ENCODE measurements at regions not wholly inside any gene's neighbourhood (a gene's known extent, or its start where the extent isn't known, plus 50 kb on each side); places are given as distances from the start of the nearest gene placed in this dataset.

DNA sequence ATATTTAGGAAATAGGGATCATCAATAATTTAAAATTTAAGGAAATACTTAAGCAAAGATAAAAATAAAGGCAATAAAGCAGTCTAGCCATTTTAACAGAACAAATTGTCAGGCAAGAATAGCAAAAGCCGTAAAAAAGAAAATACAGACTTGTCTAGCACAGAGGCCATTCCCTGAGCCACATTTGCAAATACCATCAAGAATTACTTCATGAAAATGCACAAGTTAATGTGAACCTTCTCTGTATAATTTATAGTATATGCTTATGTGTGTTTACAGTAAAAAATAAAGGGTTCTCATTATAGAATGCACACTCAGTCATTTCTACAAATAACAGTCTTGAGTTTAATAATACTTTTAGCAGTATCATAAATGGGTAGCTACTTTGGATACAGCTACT lies 505.9 kb upstream of the CPEB2 start (continued):
- TF ChIP-seq, protein P1, sequence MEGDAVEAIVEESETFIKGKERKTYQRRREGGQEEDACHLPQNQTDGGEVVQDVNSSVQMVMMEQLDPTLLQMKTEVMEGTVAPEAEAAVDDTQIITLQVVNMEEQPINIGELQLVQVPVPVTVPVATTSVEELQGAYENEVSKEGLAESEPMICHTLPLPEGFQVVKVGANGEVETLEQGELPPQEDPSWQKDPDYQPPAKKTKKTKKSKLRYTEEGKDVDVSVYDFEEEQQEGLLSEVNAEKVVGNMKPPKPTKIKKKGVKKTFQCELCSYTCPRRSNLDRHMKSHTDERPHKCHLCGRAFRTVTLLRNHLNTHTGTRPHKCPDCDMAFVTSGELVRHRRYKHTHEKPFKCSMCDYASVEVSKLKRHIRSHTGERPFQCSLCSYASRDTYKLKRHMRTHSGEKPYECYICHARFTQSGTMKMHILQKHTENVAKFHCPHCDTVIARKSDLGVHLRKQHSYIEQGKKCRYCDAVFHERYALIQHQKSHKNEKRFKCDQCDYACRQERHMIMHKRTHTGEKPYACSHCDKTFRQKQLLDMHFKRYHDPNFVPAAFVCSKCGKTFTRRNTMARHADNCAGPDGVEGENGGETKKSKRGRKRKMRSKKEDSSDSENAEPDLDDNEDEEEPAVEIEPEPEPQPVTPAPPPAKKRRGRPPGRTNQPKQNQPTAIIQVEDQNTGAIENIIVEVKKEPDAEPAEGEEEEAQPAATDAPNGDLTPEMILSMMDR (conservative IDR thresholded peaks at IDR 0.05; ENCODE audit: low read depth in 2 of 2), result no peak

GRCh38 chr4:14496969-14497368 lies 505.3 kb upstream of the CPEB2 start:
- no peak overlapping the region for H3K4me3 Mint-ChIP-seq
- TF ChIP-seq JUNB (IDR thresholded peaks at IDR 0.05; ENCODE audit: unreplicated experiment), result no peak
- no peak for TF ChIP-seq ZNF331 (CRISPR knock-in tag; IDR thresholded peaks at IDR 0.05; ENCODE audit: low read depth)
- no peak for TF ChIP-seq CREB1 (CRISPR knock-in tag; IDR thresholded peaks at IDR 0.05; ENCODE audit: low read depth)
- TF ChIP-seq EZH2 (IDR thresholded peaks at IDR 0.05; ENCODE audit: low read depth, unreplicated experiment), result no peak
- no peak for TF ChIP-seq NANOG (IDR thresholded peaks at IDR 0.05; ENCODE audit: borderline replicate concordance)
- no peak for TF ChIP-seq ZNF114 (CRISPR knock-in tag; IDR thresholded peaks at IDR 0.05)
- no peak for TF ChIP-seq POLR2AphosphoS5 (IDR thresholded peaks at IDR 0.05; ENCODE audit: low read depth)
- TF ChIP-seq REST (IDR thresholded peaks at IDR 0.05; ENCODE audit: unreplicated experiment), result no peak
- TF ChIP-seq STAT1 (IDR thresholded peaks at IDR 0.05; ENCODE audit: unreplicated experiment), result no peak
- TF ChIP-seq ZNF462 (CRISPR knock-in tag; IDR thresholded peaks at IDR 0.05), result no peak
- TF ChIP-seq, protein P2, sequence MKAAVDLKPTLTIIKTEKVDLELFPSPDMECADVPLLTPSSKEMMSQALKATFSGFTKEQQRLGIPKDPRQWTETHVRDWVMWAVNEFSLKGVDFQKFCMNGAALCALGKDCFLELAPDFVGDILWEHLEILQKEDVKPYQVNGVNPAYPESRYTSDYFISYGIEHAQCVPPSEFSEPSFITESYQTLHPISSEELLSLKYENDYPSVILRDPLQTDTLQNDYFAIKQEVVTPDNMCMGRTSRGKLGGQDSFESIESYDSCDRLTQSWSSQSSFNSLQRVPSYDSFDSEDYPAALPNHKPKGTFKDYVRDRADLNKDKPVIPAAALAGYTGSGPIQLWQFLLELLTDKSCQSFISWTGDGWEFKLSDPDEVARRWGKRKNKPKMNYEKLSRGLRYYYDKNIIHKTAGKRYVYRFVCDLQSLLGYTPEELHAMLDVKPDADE (IDR thresholded peaks at IDR 0.05), result no peak
- TF ChIP-seq EZH2phosphoT487 (IDR thresholded peaks at IDR 0.05; ENCODE audit: unreplicated experiment), result no peak

More at GRCh38 chr4:14496969-14497368, 505.3 kb upstream of the CPEB2 start:
- ATAC-seq, result no peak
- Histone ChIP-seq H3K4me2 (no peak overlapping the region), H3K4me3 (no peak overlapping the region), H3F3A (replicated peaks; ENCODE audit: low read depth) (no peaks in the 10 kb centered on the region), H3K9me2 (ENCODE audit: insufficient read depth) (0 out of 2 replicates have a peak, but pooled peaks cover 3% of the 10 kb centered on the region), H4K20me1 (replicated peaks; ENCODE audit: insufficient read depth) (no peaks in the 10 kb centered on the region), H2AFZ (no peak overlapping the region), H3K36me3 (ENCODE audit: insufficient read depth) (no peaks in the 10 kb centered on the region), H3K79me2 (replicated peaks; ENCODE audit: insufficient read depth) (no peaks in the 10 kb centered on the region), H3K27me3 (ENCODE audit: insufficient read depth) (no peaks in the 10 kb centered on the region), H3K4me1 (ENCODE audit: insufficient read depth) (no peaks in the 10 kb centered on the region), H3K27ac (ENCODE audit: low read depth) (no peak overlapping the region)
- Mint-ChIP-seq H3K9me3 (no peaks in the 10 kb centered on the region), H3K4me1 (no peaks in the 10 kb centered on the region), H3K36me3 (ENCODE audit: low read depth) (no peaks in the 10 kb centered on the region), H3K27me3 (ENCODE audit: insufficient read depth, low read depth, poor library complexity) (no peaks in the 10 kb centered on the region), H3K27ac (no peak overlapping the region)
- DNase-seq (ENCODE audit: low spot score), result no peak

Measured in GM23338 (cell line).